ENCODE measurements at regions not wholly inside any gene's neighbourhood (a gene's known extent, or its start where the extent isn't known, plus 50 kb on each side); places are given as distances from the start of the nearest gene placed in this dataset.

GRCh38 chr10:129079705-129080104, 387.3 kb upstream of the MGMT start:
- no peaks in the 10 kb centered on the region for H3K27me3 Mint-ChIP-seq
- no peak for TF ChIP-seq CTCF (IDR thresholded peaks at IDR 0.05)
- H3K4me1 Mint-ChIP-seq: no peaks in the 10 kb centered on the region
- H3K27ac Mint-ChIP-seq: no peak overlapping the region
- H3K36me3 Mint-ChIP-seq (ENCODE audit: low read depth): no peaks in the 10 kb centered on the region
- ATAC-seq (ENCODE audit: low read depth) (no peak), DNase-seq (no peak)
- CTCF ChIA-PET: no interaction called here
- POLR2A ChIA-PET: no interaction called here
- H3K4me3 Mint-ChIP-seq: no peak overlapping the region
- intact Hi-C loops (cut with micrococcal nuclease): no loop called here
- H3K9me3 Mint-ChIP-seq: peaks cover 13% of the 10 kb centered on the region

- Mint-ChIP-seq H3K27ac (no peak overlapping the region), H3K27me3 (no peaks in the 10 kb centered on the region), H3K36me3 (ENCODE audit: low read depth) (no peaks in the 10 kb centered on the region), H3K4me1 (no peaks in the 10 kb centered on the region), H3K9me3 (peaks cover 7% of the 10 kb centered on the region), H3K4me3 (no peak overlapping the region)
- CTCF ChIA-PET: no interaction called here
- TF ChIP-seq CTCF (IDR thresholded peaks at IDR 0.05): no peak
- POLR2A ChIA-PET: no interaction called here
- ATAC-seq (ENCODE audit: low read depth) (no peak), DNase-seq (no peak)
- intact Hi-C loops (cut with micrococcal nuclease): no loop called here
Observed at GRCh38 chr10:129085811-129086210, 381.2 kb upstream of the MGMT start.

GRCh38 chr10:129089341-129089740, 377.7 kb upstream of the MGMT start:
- no peak for TF ChIP-seq CTCF (IDR thresholded peaks at IDR 0.05)
- Mint-ChIP-seq H3K27ac (no peak overlapping the region), H3K4me3 (no peak overlapping the region), H3K4me1 (no peaks in the 10 kb centered on the region), H3K27me3 (peaks cover 1% of the 10 kb centered on the region), H3K9me3 (peaks cover 2% of the 10 kb centered on the region), H3K36me3 (ENCODE audit: low read depth) (no peaks in the 10 kb centered on the region)
- ATAC-seq (ENCODE audit: low read depth) (no peak), DNase-seq (no peak)
- ChIA-PET CTCF (no interaction called here), POLR2A (no interaction called here)
- intact Hi-C loops (cut with micrococcal nuclease): no loop called here

GRCh38 chr10:129090165-129090564, 376.9 kb upstream of the MGMT start:
- Mint-ChIP-seq H3K9me3 (peaks cover under 1% of the 10 kb centered on the region), H3K4me3 (no peak overlapping the region), H3K36me3 (ENCODE audit: low read depth) (no peaks in the 10 kb centered on the region), H3K27me3 (peaks cover 1% of the 10 kb centered on the region), H3K4me1 (no peaks in the 10 kb centered on the region), H3K27ac (no peak overlapping the region)
- ATAC-seq (ENCODE audit: low read depth) (no peak), DNase-seq (no peak)
- ChIA-PET POLR2A (no interaction called here), CTCF (no interaction called here)
- TF ChIP-seq CTCF (IDR thresholded peaks at IDR 0.05): no peak
- intact Hi-C loops (cut with micrococcal nuclease): no loop called here

GRCh38 chr10:129090618-129091366, 376.2 kb upstream of the MGMT start:
- no peak for DNase-seq
- Mint-ChIP-seq H3K36me3 (ENCODE audit: low read depth) (no peaks in the 10 kb centered on the region), H3K27ac (no peak overlapping the region), H3K4me3 (no peak overlapping the region), H3K4me1 (no peaks in the 10 kb centered on the region), H3K27me3 (peaks cover 1% of the 10 kb centered on the region), H3K9me3 (no peaks in the 10 kb centered on the region)
- POLR2A ChIA-PET: no interaction called here
- TF ChIP-seq CTCF (IDR thresholded peaks at IDR 0.05): no peak
- CTCF ChIA-PET: no interaction called here
- intact Hi-C loops (cut with micrococcal nuclease): no loop called here
- no peak for ATAC-seq (ENCODE audit: low read depth)
